ENCODE measurements at regions not wholly inside any gene's neighbourhood (a gene's known extent, or its start where the extent isn't known, plus 50 kb on each side); places are given as distances from the start of the nearest gene placed in this dataset.

DNA sequence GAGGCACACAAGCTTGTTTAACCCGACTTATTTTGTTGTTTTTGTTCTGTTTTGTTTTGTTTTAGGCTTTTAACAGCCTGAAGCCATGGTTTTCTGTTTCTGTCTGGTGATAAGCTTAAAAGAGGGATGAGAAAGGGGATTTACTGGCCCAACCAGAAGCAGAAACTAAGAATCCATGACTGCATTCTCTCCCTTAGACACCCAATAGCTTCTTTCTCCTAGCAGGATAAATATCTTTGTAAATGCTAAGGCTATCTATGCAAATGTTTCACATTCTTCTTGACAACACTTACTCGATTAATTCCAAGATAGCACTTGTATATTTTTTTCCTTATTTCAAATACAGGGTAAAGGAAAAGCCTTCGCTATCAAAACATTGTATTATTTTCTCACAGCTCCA is 53.7 kb upstream of the SMAD1 start:
- no peak for TF ChIP-seq EZH2phosphoT487 (IDR thresholded peaks at IDR 0.05; ENCODE audit: borderline replicate concordance)
- TF ChIP-seq, protein P1, sequence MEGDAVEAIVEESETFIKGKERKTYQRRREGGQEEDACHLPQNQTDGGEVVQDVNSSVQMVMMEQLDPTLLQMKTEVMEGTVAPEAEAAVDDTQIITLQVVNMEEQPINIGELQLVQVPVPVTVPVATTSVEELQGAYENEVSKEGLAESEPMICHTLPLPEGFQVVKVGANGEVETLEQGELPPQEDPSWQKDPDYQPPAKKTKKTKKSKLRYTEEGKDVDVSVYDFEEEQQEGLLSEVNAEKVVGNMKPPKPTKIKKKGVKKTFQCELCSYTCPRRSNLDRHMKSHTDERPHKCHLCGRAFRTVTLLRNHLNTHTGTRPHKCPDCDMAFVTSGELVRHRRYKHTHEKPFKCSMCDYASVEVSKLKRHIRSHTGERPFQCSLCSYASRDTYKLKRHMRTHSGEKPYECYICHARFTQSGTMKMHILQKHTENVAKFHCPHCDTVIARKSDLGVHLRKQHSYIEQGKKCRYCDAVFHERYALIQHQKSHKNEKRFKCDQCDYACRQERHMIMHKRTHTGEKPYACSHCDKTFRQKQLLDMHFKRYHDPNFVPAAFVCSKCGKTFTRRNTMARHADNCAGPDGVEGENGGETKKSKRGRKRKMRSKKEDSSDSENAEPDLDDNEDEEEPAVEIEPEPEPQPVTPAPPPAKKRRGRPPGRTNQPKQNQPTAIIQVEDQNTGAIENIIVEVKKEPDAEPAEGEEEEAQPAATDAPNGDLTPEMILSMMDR (conservative IDR thresholded peaks at IDR 0.05; ENCODE audit: low read length): no peak
- no peaks in the 10 kb centered on the region for H3K36me3 ChIP-seq (ENCODE audit: insufficient read depth, low read length)
- no peak overlapping the region for H3K4me3 ChIP-seq (ENCODE audit: low read length, poor library complexity, severe bottlenecking)
- H3K9me2 ChIP-seq (replicated peaks; ENCODE audit: low read depth, low read length): no peaks in the 10 kb centered on the region
- no peak overlapping the region for H3K4me2 ChIP-seq (ENCODE audit: low read depth, low read length, poor library complexity, severe bottlenecking)
- H2AFZ ChIP-seq (ENCODE audit: low read length): 0 out of 2 replicates have a peak overlapping the region, but pooled peaks have one; percentile 45
- H3F3A ChIP-seq (ENCODE audit: low read depth): no peaks in the 10 kb centered on the region
- H4K20me1 ChIP-seq (ENCODE audit: insufficient read depth, low read length, poor library complexity, severe bottlenecking): no peaks in the 10 kb centered on the region
- peaks cover 4% of the 10 kb centered on the region; the same call in 1 of the 2 replicates for H3K9me3 ChIP-seq (ENCODE audit: insufficient read depth, low read depth, low read length)
- no peak overlapping the region for H3K9ac ChIP-seq (ENCODE audit: low read depth, low read length, poor library complexity, severe bottlenecking)
- H3K79me2 ChIP-seq (ENCODE audit: insufficient read depth, low read length): no peaks in the 10 kb centered on the region
- H3K4me1 ChIP-seq (ENCODE audit: insufficient read depth, low read length, poor library complexity, severe bottlenecking): no peaks in the 10 kb centered on the region
- H3K27me3 ChIP-seq (ENCODE audit: insufficient read depth, low read length, poor library complexity, severe bottlenecking): no peaks in the 10 kb centered on the region

DNA sequence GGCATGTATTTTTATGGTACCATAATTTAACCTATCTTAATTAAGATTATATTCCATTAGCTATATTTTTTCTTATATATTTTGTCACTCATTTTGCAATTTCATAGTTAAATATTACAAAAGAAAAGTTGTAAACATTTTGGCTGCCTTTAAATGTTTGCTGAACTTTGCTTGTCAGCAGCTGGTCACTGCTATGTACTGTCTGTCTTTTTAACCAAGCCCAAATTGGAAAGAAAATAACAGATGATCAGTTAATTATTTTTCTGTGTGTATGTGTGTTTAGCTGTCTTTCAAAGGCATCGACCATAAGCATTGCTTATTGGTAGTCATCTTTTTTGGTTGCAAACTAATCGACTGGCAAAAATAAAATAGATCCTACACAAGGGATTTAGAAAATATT is 54.4 kb upstream of the SMAD1 start:
- Histone ChIP-seq H2AFZ (ENCODE audit: low read length) (no peak overlapping the region), H3K79me2 (ENCODE audit: insufficient read depth, low read length) (no peaks in the 10 kb centered on the region), H3K9ac (ENCODE audit: low read depth, low read length, poor library complexity, severe bottlenecking) (no peak overlapping the region), H3F3A (ENCODE audit: low read depth) (no peaks in the 10 kb centered on the region), H3K9me2 (replicated peaks; ENCODE audit: low read depth, low read length) (no peaks in the 10 kb centered on the region), H4K20me1 (ENCODE audit: insufficient read depth, low read length, poor library complexity, severe bottlenecking) (no peaks in the 10 kb centered on the region), H3K4me3 (ENCODE audit: low read length, poor library complexity, severe bottlenecking) (no peak overlapping the region), H3K27me3 (ENCODE audit: insufficient read depth, low read length, poor library complexity, severe bottlenecking) (no peaks in the 10 kb centered on the region), H3K36me3 (ENCODE audit: insufficient read depth, low read length) (no peaks in the 10 kb centered on the region), H3K4me1 (ENCODE audit: insufficient read depth, low read length, poor library complexity, severe bottlenecking) (no peaks in the 10 kb centered on the region), H3K4me2 (ENCODE audit: low read depth, low read length, poor library complexity, severe bottlenecking) (no peak overlapping the region), H3K9me3 (ENCODE audit: insufficient read depth, low read depth, low read length) (peaks cover 4% of the 10 kb centered on the region; the same call in 1 of the 2 replicates)
- TF ChIP-seq EZH2phosphoT487 (IDR thresholded peaks at IDR 0.05; ENCODE audit: borderline replicate concordance): no peak
- TF ChIP-seq, protein P1 (conservative IDR thresholded peaks at IDR 0.05; ENCODE audit: low read length): no peak

DNA sequence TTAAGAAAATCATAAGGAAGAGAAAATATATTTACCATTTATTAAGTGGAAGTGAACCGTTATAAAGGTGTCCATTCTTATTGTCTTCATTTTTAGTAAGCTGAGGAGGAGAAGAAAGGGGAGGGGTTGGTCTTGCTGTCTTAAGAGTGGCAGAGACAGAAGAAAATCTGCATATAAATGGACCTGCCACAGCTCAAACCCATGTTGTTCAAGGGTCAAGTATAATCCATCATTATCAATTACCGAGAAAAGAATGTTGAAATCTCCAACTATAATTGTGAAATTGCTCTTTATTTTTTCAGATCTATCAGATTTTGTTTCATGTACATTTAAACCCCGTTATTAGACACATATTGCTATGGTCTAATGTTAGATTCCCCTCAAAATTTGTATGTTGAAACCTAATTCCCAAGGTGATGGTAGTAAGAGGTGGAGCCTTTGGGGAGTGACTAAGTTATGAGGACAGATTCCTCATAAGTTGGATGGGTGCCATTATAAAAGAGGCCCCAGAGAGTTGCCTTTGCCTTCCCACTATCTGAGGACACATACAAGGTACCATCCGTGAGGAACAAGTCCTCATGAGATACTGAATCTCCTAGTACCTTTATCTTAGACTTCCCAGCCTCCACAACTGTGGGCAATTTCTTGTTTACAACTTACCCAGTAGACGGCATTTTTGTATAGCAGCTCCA is 58.5 kb upstream of the SMAD1 start:
- no peaks in the 10 kb centered on the region for H3K36me3 ChIP-seq (ENCODE audit: insufficient read depth, low read length)
- H2AFZ ChIP-seq (ENCODE audit: low read length): no peak overlapping the region
- no peaks in the 10 kb centered on the region for H3K4me1 ChIP-seq (ENCODE audit: insufficient read depth, low read length, poor library complexity, severe bottlenecking)
- H3F3A ChIP-seq (ENCODE audit: low read depth): no peaks in the 10 kb centered on the region
- H3K79me2 ChIP-seq (ENCODE audit: insufficient read depth, low read length): no peaks in the 10 kb centered on the region
- no peaks in the 10 kb centered on the region for H4K20me1 ChIP-seq (ENCODE audit: insufficient read depth, low read length, poor library complexity, severe bottlenecking)
- H3K9ac ChIP-seq (ENCODE audit: low read depth, low read length, poor library complexity, severe bottlenecking): no peak overlapping the region
- H3K9me3 ChIP-seq (ENCODE audit: insufficient read depth, low read depth, low read length): peaks cover 4% of the 10 kb centered on the region; the same call in 1 of the 2 replicates
- H3K4me2 ChIP-seq (ENCODE audit: low read depth, low read length, poor library complexity, severe bottlenecking): no peak overlapping the region
- H3K9me2 ChIP-seq (replicated peaks; ENCODE audit: low read depth, low read length): no peaks in the 10 kb centered on the region
- H3K27me3 ChIP-seq (ENCODE audit: insufficient read depth, low read length, poor library complexity, severe bottlenecking): no peaks in the 10 kb centered on the region
- TF ChIP-seq, protein P1 (conservative IDR thresholded peaks at IDR 0.05; ENCODE audit: low read length): no peak
- no peak for TF ChIP-seq EZH2phosphoT487 (IDR thresholded peaks at IDR 0.05; ENCODE audit: borderline replicate concordance)
- H3K4me3 ChIP-seq (ENCODE audit: low read length, poor library complexity, severe bottlenecking): no peak overlapping the region
